H1 (cell line): ENCODE measurements at regions not wholly inside any gene's neighbourhood (a gene's known extent, or its start where the extent isn't known, plus 50 kb on each side); places are given as distances from the start of the nearest gene placed in this dataset.

ENCODE experiments used
- ATF2 ChIP-seq: IDR thresholded peaks from 2 replicates; pipeline ENCODE4 v1.6.1; 2012; ENCODE audit warnings: low read length, inconsistent platforms
- E2F6 ChIP-seq: IDR thresholded peaks from 2 replicates; pipeline ENCODE4 v1.6.1; 2012; ENCODE audit warnings: inconsistent platforms
- SIN3A ChIP-seq, 2 experiments: IDR thresholded peaks in 1 of 2; conservative IDR thresholded peaks in 1 of 2; 2 replicates each; pipeline ENCODE4 v1.6.1; 2011 to 2012; ENCODE audit warnings: low read length in 2 of 2, improper control_type of control experiment in 1 of 2, low read depth in 1 of 2, mild to moderate bottlenecking in 1 of 2

- no peak for TF ChIP-seq E2F6
- TF ChIP-seq ATF2, result no peak
- TF ChIP-seq SIN3A (conservative IDR thresholded peaks at IDR 0.05 in 1 of 2, IDR thresholded peaks at IDR 0.05 in 1 of 2; ENCODE audit: low read depth in 1 of 2, low read length in 2 of 2), result no peak
Observed at GRCh38 chr14:39948235-39948634, 516.0 kb upstream of the FBXO33 start (continued).
